GM18505 (cell line): ENCODE measurements at regions not wholly inside any gene's neighbourhood (a gene's known extent, or its start where the extent isn't known, plus 50 kb on each side); places are given as distances from the start of the nearest gene placed in this dataset.
"Not testable (repeated sequence)": the region's sequence is repeated elsewhere in the genome, so short reads cannot be mapped to it uniquely, and the experiment has no call there.

ENCODE experiments used
- ATAC-seq: cut with Tn5 transposase; IDR thresholded peaks from one replicate; pipeline ENCODE4 v1.9.1; 2021; ENCODE audit not compliant: unreplicated experiment
- POLR2A ChIP-seq: IDR thresholded peaks from 4 replicates; pipeline ENCODE4 v1.6.1; 2011; ENCODE audit warnings: borderline replicate concordance; ENCODE audit not compliant: insufficient read depth, insufficient read length; ENCODE audit errors: extremely low read depth

- TF ChIP-seq POLR2A, result no peak
- no peak for ATAC-seq
These were observed 50.2 kb upstream of the TP53I11 start for GRCh38 chr11:45000918-45001317.

DNA sequence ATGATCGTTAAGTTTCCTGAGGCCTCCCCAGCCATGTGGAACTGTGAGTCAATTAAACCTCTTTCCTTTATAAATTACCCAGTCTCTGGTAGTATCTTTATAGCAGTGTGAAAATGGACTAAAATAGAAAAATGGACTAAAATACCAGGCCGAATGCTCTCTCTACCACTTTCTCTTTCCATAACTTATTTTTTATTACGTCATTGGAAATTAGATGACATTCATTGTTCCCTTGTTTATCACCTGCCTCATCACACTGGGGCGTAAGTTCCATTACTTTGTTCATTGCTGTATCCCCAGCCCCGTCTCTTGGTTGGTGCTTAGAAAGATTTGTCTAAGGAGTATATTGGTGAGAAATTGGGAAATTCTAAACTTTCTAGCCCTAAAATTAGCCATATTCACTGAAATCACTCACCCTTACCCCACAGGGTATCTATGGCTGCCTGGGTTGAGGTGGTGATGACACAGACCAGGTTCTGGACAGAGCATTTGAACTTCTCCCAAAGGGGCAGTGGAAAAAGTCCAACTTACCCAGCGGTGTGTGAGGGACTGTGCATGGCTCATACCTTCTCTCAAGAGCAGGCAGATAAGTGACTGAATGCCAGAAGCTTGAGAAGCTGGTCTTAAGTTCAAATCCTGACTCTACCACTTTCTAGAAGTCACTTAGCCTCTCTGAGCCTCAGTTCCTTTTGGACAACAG is 50.9 kb upstream of the TP53I11 start:
- TF ChIP-seq POLR2A, result no peak
- ATAC-seq, result no peak

DNA sequence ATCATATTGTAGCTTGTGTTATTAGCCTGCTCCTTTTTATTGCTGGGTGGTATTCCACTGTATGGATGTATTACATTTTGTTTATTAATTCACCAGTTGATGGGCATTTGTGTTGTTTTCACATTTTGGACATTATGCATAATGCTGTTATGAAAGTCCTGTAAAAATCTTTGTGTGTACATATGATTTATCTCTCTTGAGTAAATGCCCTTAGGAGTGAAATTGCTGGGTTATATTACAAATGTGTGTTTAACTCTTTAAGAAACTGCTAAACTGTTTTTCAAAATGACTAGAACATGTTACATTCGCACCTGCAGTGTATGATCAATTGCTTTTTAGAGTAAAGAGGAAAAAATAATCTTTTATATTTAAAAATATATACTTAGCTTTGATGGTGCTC is 54.4 kb upstream of the TP53I11 start:
- ATAC-seq, result no peak
- TF ChIP-seq POLR2A, result no peak

GRCh38 chr11:45007011-45007410 is 56.3 kb upstream of the TP53I11 start:
- no peak for TF ChIP-seq POLR2A

DNA sequence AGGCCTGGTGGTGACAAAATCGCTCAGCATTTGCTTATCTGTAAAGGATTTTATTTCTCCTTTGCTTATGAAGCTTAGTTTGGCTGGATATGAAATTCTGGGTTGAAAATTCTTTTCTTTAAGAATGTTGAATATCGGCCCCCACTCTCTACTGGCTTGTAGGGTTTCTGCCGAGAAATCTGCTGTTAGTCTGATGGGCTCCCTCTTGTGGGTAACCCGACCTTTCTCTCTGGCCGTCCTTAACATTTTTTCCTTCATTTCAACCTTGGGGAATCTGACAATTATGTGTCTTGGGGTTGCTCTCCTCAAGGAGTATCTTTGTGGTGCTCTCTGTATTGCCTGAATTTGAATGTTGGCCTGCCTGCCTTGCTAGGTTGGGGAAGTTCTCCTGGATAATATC is 65.3 kb upstream of the TP53I11 start:
- not testable (repeated sequence) for ATAC-seq

More at GRCh38 chr11:45007011-45007410, 56.3 kb upstream of the TP53I11 start:
- no peak for ATAC-seq

DNA sequence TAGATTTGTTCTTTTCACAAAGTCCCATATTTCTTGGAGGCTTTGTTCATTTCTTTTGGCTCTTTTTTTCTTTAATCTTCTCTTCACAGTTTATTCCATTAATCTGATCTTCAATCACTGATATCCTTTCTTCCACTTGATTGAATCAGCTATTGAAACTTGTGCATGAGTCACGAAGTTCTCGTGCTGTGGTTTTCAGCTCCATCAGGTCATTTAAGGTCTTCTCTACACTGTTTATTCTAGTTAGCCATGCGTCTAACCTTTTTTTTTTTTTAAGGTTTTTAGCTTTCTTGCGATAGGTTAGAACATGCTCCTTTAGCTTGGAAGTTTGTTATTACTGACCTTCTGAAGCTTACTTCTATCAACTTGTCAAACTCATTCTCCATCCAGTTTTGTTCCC is 65.8 kb upstream of the TP53I11 start:
- not testable (repeated sequence) for ATAC-seq

- no peak for TF ChIP-seq POLR2A
- no peak for ATAC-seq
These were observed 66.6 kb upstream of the TP53I11 start for GRCh38 chr11:45017329-45017728.

GRCh38 chr11:45021001-45021400 is 70.3 kb upstream of the TP53I11 start:
- no peak for TF ChIP-seq POLR2A
- no peak for ATAC-seq

GRCh38 chr11:45021692-45022141 is 71.0 kb upstream of the TP53I11 start:
- ATAC-seq, result no peak
- TF ChIP-seq POLR2A, result no peak

GRCh38 chr11:45022294-45023064 is 71.8 kb upstream of the TP53I11 start:
- no peak for ATAC-seq
- no peak for TF ChIP-seq POLR2A

DNA sequence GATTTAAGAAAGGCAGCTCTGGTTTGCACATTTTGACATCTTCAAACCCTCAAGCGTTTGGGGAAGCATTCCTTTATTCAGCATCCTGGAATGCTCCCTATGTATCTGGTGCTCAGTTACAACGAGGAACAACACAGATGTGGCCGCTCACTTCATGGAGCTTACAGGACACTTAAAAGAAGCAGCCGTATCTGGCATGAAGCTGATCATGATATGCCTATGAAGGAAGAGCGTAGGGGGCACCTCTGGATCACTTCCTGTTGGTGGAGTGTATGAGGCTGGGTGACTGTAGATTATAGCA is 72.3 kb upstream of the TP53I11 start:
- TF ChIP-seq POLR2A, result no peak
- no peak for ATAC-seq

GRCh38 chr11:45024316-45024715 is 73.6 kb upstream of the TP53I11 start:
- ATAC-seq, result no peak
- no peak for TF ChIP-seq POLR2A

DNA sequence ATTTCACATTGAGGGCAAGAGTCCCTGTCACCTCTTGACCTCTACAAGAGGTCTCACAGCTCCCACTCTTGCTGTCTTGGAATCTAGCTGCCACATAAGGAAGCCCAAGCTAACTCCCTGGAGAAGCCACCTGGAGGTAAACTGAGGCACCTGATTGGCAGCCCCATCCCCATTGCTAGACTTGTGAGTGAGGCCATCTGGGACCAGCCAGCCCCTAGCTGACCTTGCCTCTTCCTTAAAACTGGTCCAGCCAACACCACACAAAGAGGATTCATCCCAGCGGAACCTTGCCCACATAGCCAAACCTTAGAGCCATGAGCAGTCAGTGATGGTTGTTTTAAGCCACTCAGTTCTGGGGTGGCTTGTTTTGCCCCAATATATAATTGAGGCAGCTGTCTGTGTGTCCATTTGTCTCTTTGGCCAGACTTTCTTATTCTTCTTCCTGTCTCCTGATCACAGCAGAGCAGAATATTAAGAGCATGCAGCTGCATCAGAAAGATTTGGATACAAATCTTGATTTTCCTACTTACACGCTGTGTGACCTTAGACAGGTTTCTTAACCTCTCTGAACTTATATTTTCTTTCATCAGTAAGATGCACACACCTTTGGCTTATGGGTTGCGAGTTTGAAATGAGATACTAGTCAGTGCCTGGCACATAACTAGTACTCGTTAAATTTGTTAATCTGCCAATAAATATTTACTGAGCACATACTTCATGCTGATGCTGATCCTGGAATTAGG is 74.3 kb upstream of the TP53I11 start:
- no peak for ATAC-seq

More for the DNA sequence above, 74.3 kb upstream of the TP53I11 start:
- no peak for TF ChIP-seq POLR2A
